Naive thymus-derived CD4-positive, alpha-beta T cell (primary cell): ENCODE measurements at regions not wholly inside any gene's neighbourhood (a gene's known extent, or its start where the extent isn't known, plus 50 kb on each side); places are given as distances from the start of the nearest gene placed in this dataset.

ENCODE experiments used
- ATAC-seq: fragments of 150-1000 bp; cut with Tn5 transposase; 2 replicates; pipeline ENCODE4 v1.10.0; 2021; ENCODE audit warnings: mild to moderate bottlenecking, moderate library complexity
- CTCF ChIA-PET: fragments of 350-600 bp; sonication (Branson Sonifier 250); formaldehyde crosslinking; loops from one replicate; lab custom pipeline; 2021; ENCODE audit warnings: antibody characterized with exemption; lab: Charles Lee
- POLR2A ChIA-PET: fragments of 350-600 bp; sonication (Branson Sonifier 250); formaldehyde crosslinking; loops from one replicate; lab custom pipeline; 2021; ENCODE audit warnings: antibody characterized with exemption, inconsistent platforms; lab: Charles Lee
- DNase-seq, 9 donors: peaks; one replicate each; pipeline versions ENCODE4 v3.0.0 to v3.0.0-alpha.2; 2020 to 2022; ENCODE audit warnings: mixed read lengths in 1 of 9
- H3K27ac ChIP-seq: one replicate; pipeline ENCODE4 v1.7.0; 2013; ENCODE audit warnings: mild to moderate bottlenecking, low read depth, low read length, moderate library complexity
- H3K27me3 ChIP-seq, 2 donors: one replicate each; pipeline ENCODE4 v1.7.0; 2013; ENCODE audit warnings: low read length in 2 of 2, mild to moderate bottlenecking in 2 of 2, moderate library complexity in 2 of 2; ENCODE audit not compliant: control insufficient read depth in 2 of 2, insufficient read depth in 2 of 2
- H3K36me3 ChIP-seq, 3 experiments: 1 replicate in 2 of 3; 2 replicates in 1 of 3; pipeline ENCODE4 v1.7.0; 2013; ENCODE audit warnings: low read length in 3 of 3, mild to moderate bottlenecking in 3 of 3, moderate library complexity in 1 of 3; ENCODE audit not compliant: insufficient read depth in 3 of 3, control insufficient read depth in 2 of 3
- H3K4me1 ChIP-seq, 2 donors: one replicate each; pipeline ENCODE4 v1.7.0; 2013; ENCODE audit warnings: low read length in 2 of 2, mild to moderate bottlenecking in 2 of 2, moderate library complexity in 1 of 2; ENCODE audit not compliant: control insufficient read depth in 2 of 2, insufficient read depth in 2 of 2
- H3K4me3 ChIP-seq: 2 replicates; pipeline ENCODE4 v1.7.0; 2013; ENCODE audit warnings: mild to moderate bottlenecking, low read length
- H3K9me3 ChIP-seq, 3 experiments: 1 replicate in 2 of 3; 2 replicates in 1 of 3; pipeline ENCODE4 v1.7.0; 2013; ENCODE audit warnings: low read length in 3 of 3; ENCODE audit not compliant: control insufficient read depth in 2 of 3
- H3K27ac Mint-ChIP-seq, 9 donors: one replicate each; pipeline ENCODE4 v1.8.0; 2020 to 2022; ENCODE audit warnings: mixed read lengths in 9 of 9, mild to moderate bottlenecking in 8 of 9, moderate library complexity in 5 of 9, inconsistent platforms in 2 of 9
- H3K27me3 Mint-ChIP-seq, 5 donors: one replicate each; pipeline ENCODE4 v1.8.0; 2021 to 2022; ENCODE audit warnings: mixed read lengths in 5 of 5, mild to moderate bottlenecking in 1 of 5
- H3K36me3 Mint-ChIP-seq, 5 donors: one replicate each; pipeline ENCODE4 v1.8.0; 2020 to 2022; ENCODE audit warnings: mixed read lengths in 5 of 5, mild to moderate bottlenecking in 3 of 5, inconsistent platforms in 1 of 5
- H3K4me1 Mint-ChIP-seq, 7 donors: one replicate each; pipeline ENCODE4 v1.8.0; 2020 to 2022; ENCODE audit warnings: mixed read lengths in 7 of 7, mild to moderate bottlenecking in 3 of 7, inconsistent platforms in 1 of 7
- H3K4me3 Mint-ChIP-seq, 10 donors: one replicate each; pipeline ENCODE4 v1.8.0; 2020 to 2022; ENCODE audit warnings: mild to moderate bottlenecking in 10 of 10, mixed read lengths in 10 of 10, moderate library complexity in 6 of 10, inconsistent platforms in 2 of 10
- H3K9me3 Mint-ChIP-seq, 11 donors: one replicate each; pipeline ENCODE4 v1.8.0; 2020 to 2022; ENCODE audit warnings: mixed read lengths in 11 of 11, mild to moderate bottlenecking in 4 of 11, inconsistent platforms in 1 of 11, moderate library complexity in 1 of 11
- intact Hi-C, 2 donors: fragments of 100-400 bp; cut with micrococcal nuclease; formaldehyde crosslinking; loops; one replicate each; pipeline ENCODE4 v1.15.1; 2023

DNA sequence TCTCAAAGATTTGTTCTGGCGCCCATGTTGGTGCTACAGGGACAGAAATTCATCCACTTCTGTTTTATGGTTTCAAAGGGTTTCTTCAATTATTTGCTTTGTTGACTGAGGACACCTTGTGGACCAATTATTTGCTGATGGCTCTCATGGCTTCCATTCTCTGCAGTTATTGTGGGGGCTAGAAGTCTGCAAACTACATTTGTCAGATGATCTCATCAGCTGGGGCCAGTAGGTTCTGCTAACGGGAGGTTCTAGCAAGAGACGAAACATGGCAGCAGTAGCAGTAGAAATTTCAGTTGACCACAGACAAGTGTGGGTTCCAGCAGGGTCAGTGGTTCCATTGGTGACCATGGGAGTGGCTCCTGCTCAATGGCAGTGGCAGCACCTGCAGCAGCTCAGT, 72.8 kb upstream of the BLCAP start:
- ChIA-PET CTCF (no interaction called here), POLR2A (no interaction called here)
- intact Hi-C loops = no loop called here
- no peak for DNase-seq
- Histone ChIP-seq H3K4me1 (no peaks in the 10 kb centered on the region), H3K4me3 (no peak overlapping the region), H3K27ac (no peak overlapping the region), H3K36me3 (no peaks in the 10 kb centered on the region), H3K27me3 (peaks cover 0 to 3% of the 10 kb centered on the region in 2 donors), H3K9me3 (no peaks in the 10 kb centered on the region)
- Mint-ChIP-seq H3K9me3 (peaks cover 0 to 2% (median 0%) of the 10 kb centered on the region in 11 donors), H3K36me3 (no peaks in the 10 kb centered on the region), H3K4me1 (peaks cover 0 to 3% (median 0%) of the 10 kb centered on the region in 7 donors), H3K4me3 (no peak overlapping the region), H3K27ac (no peak overlapping the region), H3K27me3 (peaks cover 13 to 49% (median 45%) of the 10 kb centered on the region in 5 donors)
- ATAC-seq = no peak

DNA sequence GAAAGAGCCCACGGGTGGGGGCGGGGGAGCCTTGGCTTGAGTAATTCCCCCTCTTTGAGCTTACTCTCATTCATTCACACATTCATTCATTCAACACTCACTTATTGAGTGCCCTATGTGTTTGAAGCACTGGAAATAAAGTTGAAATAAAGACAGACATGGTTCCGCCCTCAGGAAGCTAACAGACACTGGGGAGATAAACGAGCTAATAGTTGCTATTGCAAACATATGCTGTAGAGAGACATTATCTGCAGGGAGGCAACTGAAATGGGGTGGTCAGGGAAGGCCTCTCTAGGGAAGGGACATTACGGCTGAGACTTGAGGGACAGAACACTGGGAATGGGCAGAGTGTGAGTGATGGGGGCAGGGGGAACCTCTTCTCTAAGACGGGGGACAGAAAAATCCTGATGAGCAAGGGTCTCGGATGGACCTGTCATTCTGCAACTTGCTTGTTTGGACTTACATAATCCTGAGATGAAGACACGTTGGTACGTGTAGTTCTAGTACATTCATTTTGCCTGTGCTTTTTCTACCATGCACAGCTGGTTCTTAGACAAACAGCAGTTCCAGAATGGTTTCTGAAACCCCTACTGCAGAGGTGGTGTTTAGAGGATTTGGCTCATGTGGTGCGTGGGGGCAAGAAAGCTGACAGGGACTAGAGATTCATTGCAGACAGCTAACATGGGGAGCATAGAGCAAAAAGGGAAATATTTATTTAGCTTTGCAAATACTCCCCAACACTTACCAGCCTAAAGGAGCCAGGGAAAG, 71.1 kb upstream of the BLCAP start:
- Mint-ChIP-seq H3K4me3 (no peak overlapping the region), H3K27me3 (peaks cover 13 to 46% (median 38%) of the 10 kb centered on the region in 5 donors), H3K36me3 (no peaks in the 10 kb centered on the region), H3K27ac (no peak overlapping the region), H3K4me1 (peaks cover 0 to 3% (median 0%) of the 10 kb centered on the region in 7 donors), H3K9me3 (peaks cover 0 to 2% (median 0%) of the 10 kb centered on the region in 11 donors)
- Histone ChIP-seq H3K9me3 (no peaks in the 10 kb centered on the region), H3K36me3 (no peaks in the 10 kb centered on the region), H3K4me1 (no peaks in the 10 kb centered on the region), H3K27ac (no peak overlapping the region), H3K4me3 (no peak overlapping the region), H3K27me3 (peaks cover 0 to 3% of the 10 kb centered on the region in 2 donors)
- ATAC-seq = no peak
- ChIA-PET POLR2A (no interaction called here), CTCF (no interaction called here)
- intact Hi-C loops = no loop called here
- DNase-seq = no peak

DNA sequence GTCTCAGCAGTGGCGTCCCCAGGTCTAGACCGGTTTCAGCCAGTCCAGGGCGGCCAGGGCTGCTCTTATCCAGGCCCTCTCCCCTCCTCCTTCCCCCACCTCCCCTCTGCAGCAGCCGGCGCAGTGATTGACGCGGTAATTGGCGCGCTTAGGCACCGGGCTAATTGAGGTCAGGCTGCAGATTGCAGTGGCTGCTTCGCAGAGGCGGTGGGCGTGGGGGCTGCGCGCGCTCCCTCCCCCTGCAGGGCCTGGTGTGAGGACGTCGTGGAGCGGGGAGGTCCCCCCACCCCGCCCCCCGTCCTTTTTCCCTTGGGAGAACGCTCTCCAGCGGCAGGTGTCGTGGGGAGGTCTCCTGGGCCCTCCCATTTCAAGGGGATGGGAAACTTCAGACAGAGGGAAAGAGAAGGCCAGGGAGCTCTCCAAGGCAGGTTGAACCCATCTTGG, 70.4 kb upstream of the BLCAP start:
- peaks cover 13 to 46% (median 39%) of the 10 kb centered on the region in 5 donors for H3K27me3 Mint-ChIP-seq
- H3K36me3 Mint-ChIP-seq = no peaks in the 10 kb centered on the region
- peaks cover 0 to 2% (median 0%) of the 10 kb centered on the region in 11 donors for H3K9me3 Mint-ChIP-seq
- ATAC-seq (no peak), DNase-seq (no peak)
- H3K4me1 ChIP-seq = no peaks in the 10 kb centered on the region
- ChIA-PET POLR2A (no interaction called here), CTCF (no interaction called here)
- no peak overlapping the region for H3K27ac Mint-ChIP-seq
- H3K27ac ChIP-seq = no peak overlapping the region
- no peak overlapping the region for H3K4me3 ChIP-seq
- H3K36me3 ChIP-seq = no peaks in the 10 kb centered on the region
- H3K4me1 Mint-ChIP-seq = peaks cover 0 to 3% (median 0%) of the 10 kb centered on the region in 7 donors
- intact Hi-C loops = no loop called here
- H3K9me3 ChIP-seq = no peaks in the 10 kb centered on the region
- H3K4me3 Mint-ChIP-seq = no peak overlapping the region
- H3K27me3 ChIP-seq = peaks cover 0 to 3% of the 10 kb centered on the region in 2 donors

DNA sequence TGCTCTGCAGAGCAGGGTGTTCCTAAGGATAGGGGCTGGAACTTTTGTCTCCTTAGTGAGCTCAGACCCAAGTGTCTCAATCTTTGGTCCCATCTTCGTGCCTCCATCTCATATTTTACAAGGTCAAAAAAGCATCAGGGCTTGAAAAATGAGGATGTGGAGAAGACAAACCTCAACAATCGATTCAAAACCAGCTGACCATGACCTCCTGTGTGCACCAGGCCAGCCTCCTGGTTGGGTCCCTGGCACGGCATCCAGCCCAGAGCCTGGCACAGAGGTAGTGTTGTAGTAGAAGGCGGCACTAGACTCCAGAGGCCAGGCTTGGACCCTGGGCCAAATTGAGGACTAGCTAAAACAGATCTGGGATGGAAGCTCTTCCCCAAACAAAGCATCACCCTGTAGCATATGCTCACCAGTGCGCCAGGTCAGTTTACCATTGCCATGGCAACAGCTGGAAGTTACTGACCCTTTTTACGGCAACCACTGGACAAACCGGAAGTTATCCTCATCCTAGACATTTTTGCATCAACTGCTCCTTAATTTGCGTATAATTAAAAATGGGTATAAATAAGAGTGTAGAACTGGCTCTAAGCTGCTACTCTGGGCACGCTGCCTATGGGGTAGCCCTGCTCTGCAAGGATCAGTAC, 69.3 kb upstream of the BLCAP start:
- intact Hi-C loops = no loop called here
- POLR2A ChIA-PET = no interaction called here
- H3K4me1 Mint-ChIP-seq = peaks cover 0 to 3% (median 0%) of the 10 kb centered on the region in 7 donors

DNA sequence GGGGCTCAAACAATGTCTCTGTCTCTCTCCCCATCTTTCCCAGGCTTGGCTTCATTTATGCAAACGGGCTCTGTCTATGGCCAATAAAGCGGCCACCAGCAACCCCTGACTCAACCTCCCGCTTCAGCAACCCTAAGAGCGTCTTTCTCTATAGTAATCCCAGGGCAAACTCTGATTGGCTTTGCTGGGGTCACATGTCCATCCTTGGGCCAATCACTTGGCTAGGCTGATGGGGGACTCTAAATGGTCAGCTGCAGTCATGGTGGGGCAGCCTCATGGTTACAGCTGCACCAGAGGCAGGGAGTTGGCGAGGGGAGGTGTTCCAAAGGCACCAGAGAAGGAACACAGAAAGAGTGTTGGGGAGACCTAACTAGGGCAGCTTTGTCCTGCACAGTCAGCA, 68.5 kb upstream of the BLCAP start:
- H3K4me1 Mint-ChIP-seq = peaks cover 0 to 3% (median 0%) of the 10 kb centered on the region in 7 donors
- no peak overlapping the region for H3K27ac ChIP-seq
- ChIA-PET POLR2A (no interaction called here), CTCF (no interaction called here)
- H3K36me3 Mint-ChIP-seq = no peaks in the 10 kb centered on the region
- no peak overlapping the region for H3K4me3 Mint-ChIP-seq
- H3K27me3 Mint-ChIP-seq = peaks cover 13 to 58% (median 51%) of the 10 kb centered on the region in 5 donors
- H3K4me3 ChIP-seq = no peak overlapping the region
- DNase-seq = no peak
- H3K36me3 ChIP-seq = no peaks in the 10 kb centered on the region
- ATAC-seq = no peak
- H3K4me1 ChIP-seq = no peaks in the 10 kb centered on the region
- H3K27ac Mint-ChIP-seq = no peak overlapping the region
- intact Hi-C loops = no loop called here
- H3K9me3 ChIP-seq = no peaks in the 10 kb centered on the region
- H3K27me3 ChIP-seq = peaks cover 0 to 3% of the 10 kb centered on the region in 2 donors
- H3K9me3 Mint-ChIP-seq = peaks cover 0 to 2% (median 0%) of the 10 kb centered on the region in 11 donors

More for the DNA sequence above, 69.3 kb upstream of the BLCAP start:
- Mint-ChIP-seq H3K36me3 (no peaks in the 10 kb centered on the region), H3K27ac (no peak overlapping the region), H3K9me3 (peaks cover 0 to 2% (median 0%) of the 10 kb centered on the region in 11 donors), H3K4me3 (no peak overlapping the region), H3K27me3 (peaks cover 13 to 52% (median 46%) of the 10 kb centered on the region in 5 donors)
- DNase-seq (no peak), ATAC-seq (no peak)
- Histone ChIP-seq H3K27ac (no peak overlapping the region), H3K36me3 (no peaks in the 10 kb centered on the region), H3K4me1 (no peaks in the 10 kb centered on the region), H3K4me3 (no peak overlapping the region), H3K9me3 (no peaks in the 10 kb centered on the region), H3K27me3 (peaks cover 0 to 3% of the 10 kb centered on the region in 2 donors)
- CTCF ChIA-PET = no interaction called here

DNA sequence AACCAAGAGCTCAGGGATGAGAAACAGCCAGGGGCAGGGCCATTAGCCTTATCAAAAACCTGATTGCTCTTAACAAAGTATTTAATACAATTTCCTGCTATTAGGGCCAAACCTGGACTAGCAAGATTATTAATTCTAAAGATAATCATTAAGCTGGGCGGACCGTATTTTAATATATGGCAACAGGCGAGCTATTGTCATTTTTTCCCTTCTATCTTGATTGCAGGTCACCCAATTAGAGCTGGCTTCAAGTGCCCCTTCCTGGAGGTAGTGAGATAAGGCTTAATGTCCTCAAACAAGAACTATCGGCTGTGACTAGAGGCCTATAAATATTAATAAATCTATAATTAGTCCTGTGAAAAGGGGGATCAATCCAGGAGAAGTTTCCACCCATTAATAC, 66.0 kb upstream of the BLCAP start:
- H3K36me3 ChIP-seq = no peaks in the 10 kb centered on the region
- H3K4me3 ChIP-seq = no peak overlapping the region
- DNase-seq = no peak
- H3K9me3 ChIP-seq = no peaks in the 10 kb centered on the region
- H3K27me3 ChIP-seq = no peaks in the 10 kb centered on the region
- H3K36me3 Mint-ChIP-seq = no peaks in the 10 kb centered on the region
- no peak overlapping the region for H3K4me3 Mint-ChIP-seq
- H3K27me3 Mint-ChIP-seq = peaks cover 9 to 45% (median 39%) of the 10 kb centered on the region in 5 donors
- no peak overlapping the region for H3K27ac Mint-ChIP-seq
- ATAC-seq = no peak
- intact Hi-C loops = no loop called here
- peaks cover 0 to 2% (median 0%) of the 10 kb centered on the region in 7 donors for H3K4me1 Mint-ChIP-seq
- no peak overlapping the region for H3K27ac ChIP-seq
- CTCF ChIA-PET = no interaction called here
- no peaks in the 10 kb centered on the region for H3K4me1 ChIP-seq
- POLR2A ChIA-PET = no interaction called here
- H3K9me3 Mint-ChIP-seq = peaks cover 0 to 2% (median 0%) of the 10 kb centered on the region in 11 donors
